GM20431 (cell line): ENCODE measurements at regions not wholly inside any gene's neighbourhood (a gene's known extent, or its start where the extent isn't known, plus 50 kb on each side); places are given as distances from the start of the nearest gene placed in this dataset.
"Not testable (repeated sequence)": the region's sequence is repeated elsewhere in the genome, so short reads cannot be mapped to it uniquely, and the experiment has no call there.

Experiments
- in situ Hi-C: fragments of 300-500 bp; cut with MseI, MboI; formaldehyde crosslinking; loops from one replicate; pipeline ENCODE4 v1.15.0; 2020; ENCODE audit warnings: low sequenced_read_pairs; ENCODE audit not compliant: unreplicated experiment

DNA sequence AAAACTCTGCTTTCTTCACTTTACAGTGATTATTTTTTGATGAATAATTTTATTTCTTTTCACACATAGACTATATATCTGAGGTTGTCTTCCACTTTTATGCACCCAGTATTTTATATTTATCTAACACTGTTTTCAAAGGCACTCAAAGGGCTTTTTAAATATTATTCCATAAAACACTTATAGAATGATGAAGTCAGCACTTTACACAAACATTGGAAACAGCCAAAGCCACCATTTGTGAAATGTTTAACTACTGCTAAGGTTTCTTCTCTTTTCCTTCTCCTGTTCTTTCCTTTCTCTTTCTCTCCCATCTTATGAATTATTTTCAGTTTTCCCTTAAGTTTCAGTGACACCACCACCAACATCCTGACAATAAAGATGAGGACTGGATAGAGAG lies 317.7 kb upstream of the FAM78B start:
- in situ Hi-C loops = no loop called here

DNA sequence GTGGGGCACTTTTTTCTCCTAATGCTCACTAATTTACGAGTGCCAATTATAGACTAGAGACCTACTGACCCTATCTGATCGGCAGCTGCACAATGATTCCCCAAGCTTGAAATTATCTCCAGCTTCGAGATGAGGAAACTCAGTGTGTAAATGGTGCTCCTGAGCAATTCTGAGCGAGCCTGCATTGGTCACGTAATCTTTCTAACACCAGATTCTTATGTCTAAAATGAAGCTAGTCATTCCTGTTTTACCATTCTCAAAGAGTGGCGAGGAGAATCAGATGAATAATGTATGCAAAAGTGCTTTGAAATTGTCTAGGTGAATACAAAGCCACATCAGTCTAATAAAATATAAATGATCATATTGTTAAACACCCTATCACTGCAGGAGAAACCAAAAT lies 318.1 kb upstream of the FAM78B start:
- in situ Hi-C loops = no loop called here

DNA sequence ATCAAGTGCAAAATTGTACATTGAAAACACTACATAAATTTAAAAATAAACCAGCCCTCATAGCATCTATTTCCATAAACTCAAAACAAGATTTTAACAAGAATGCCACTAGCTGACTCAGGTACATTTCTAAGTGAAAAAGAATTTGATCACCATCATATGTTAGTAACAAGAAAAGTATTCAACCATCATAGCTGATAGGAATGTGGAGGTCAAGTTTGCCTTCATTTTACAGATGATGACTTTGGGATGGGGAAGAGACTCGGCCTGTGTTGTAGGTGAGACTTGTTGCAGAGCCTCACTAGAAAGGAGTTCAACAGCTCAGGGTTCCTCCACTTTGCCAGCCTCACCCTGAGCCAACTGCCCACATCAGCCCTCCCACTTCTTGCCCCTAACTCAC lies 318.8 kb upstream of the FAM78B start:
- in situ Hi-C loops = no loop called here

DNA sequence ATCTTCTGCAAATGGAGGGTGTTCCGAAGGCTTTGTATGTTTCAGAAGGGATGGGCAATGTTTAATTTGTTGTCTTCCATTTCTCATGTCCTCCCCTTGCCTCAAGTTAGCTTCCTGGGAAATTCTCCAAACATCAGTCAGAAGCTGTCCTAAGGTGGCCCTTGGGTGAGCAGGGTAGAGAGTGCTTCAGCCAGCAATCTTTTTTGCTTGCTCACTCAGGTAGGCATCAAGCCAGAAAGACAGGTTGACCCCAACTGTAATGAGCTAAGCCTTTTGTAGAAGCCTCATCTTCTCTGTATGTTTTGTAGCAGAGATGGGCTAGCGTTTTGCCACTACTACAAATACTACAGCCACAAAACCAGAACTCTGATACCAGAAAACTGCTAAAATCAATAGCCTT lies 321.5 kb upstream of the FAM78B start:
- in situ Hi-C loops = no loop called here

DNA sequence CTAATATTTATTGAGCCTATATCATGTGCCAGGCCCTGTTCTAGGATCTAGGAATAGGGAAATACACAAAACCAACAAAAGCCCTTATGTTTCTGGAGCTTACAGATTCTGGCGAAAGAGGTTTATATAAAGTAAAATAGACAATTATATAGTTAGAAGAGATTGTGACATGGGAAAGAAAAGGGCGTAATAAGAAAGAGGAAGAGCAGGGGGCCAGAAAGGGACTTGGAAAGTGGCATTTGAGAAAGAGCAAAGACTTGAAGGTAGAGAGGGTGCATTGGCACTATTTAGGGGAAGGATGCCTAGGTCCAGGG lies 322.5 kb upstream of the FAM78B start:
- in situ Hi-C loops = no loop called here

DNA sequence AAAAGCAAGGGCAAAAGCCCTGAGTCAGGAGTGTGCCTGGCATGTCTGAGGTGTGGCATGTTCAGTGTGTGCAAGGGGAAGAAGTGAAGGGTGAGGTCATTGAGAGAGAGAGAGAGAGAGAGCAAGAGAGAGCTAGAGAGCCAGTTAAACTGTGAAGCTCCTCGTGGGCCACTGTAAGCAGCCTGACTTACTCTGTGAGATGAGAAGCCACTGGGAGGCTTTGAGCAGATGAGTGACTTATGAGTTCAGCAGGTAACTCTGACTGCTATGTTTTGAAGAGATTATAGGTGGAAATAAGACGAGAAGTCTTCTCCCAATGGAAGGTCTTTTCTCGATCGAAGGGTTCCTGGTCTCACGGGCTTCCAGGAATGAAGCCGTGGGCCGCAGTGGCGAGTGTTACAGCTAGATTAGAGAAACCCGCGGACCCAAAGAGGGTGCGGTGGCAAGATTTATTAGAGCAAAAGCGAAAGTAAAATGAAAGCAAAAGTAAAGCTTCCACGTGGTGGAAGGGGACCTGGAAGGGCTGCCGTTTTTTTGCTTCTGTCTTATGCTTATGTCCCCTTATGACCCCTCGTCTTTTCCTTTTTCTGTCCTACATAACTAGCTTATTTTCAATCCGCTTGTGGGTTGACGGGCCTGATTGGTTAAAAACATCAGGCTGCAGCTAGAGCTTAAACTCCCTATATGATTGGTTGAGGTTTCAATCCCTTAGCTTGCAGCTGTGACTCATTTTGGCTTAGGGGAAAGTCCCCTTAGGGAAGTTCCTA lies 323.1 kb upstream of the FAM78B start:
- in situ Hi-C loops = no loop called here

DNA sequence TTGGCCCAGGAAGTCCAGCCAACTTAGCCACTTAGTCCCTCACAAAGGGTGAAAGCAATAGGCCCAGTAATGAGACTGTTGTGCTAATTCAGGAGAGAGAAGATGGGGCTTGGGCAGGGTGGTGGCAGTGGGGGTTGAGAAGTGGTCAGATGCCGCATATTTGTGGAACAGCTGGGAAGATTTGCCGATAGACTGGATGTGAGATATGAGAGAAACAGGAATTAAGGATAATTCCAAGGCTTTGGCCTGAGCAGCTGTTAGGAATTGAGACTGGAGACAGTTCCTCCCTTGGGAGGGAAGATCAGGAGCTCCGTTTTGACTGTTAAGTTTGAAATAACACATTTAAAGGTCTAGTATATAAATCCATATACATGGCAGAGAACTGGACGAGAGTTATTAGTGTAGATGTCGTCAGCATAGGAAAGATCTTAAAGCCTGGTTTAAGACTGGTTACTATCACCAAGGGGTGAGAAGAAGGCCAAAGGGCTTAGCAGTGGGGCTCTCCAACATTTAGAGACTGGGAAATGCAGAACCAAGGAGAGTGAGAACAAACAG lies 323.7 kb upstream of the FAM78B start:
- in situ Hi-C loops = no loop called here

DNA sequence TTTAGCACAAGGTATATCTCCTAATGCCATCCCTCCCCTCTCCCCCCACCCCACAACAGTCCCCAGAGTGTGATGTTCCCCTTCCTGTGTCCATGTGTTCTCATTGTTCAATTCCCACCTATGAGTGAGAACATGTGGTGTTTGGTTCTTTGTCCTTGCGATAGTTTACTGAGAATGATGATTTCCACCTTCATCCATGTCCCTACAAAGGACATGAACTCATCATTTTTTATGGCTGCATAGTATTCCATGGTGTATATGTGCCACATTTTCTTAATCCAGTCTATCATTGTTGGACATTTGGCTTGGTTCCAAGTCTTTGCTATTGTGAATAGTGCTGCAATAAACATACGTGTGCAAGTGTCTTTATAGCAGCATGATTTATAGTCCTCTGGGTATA lies 327.0 kb upstream of the FAM78B start:
- in situ Hi-C loops = not testable (repeated sequence)

DNA sequence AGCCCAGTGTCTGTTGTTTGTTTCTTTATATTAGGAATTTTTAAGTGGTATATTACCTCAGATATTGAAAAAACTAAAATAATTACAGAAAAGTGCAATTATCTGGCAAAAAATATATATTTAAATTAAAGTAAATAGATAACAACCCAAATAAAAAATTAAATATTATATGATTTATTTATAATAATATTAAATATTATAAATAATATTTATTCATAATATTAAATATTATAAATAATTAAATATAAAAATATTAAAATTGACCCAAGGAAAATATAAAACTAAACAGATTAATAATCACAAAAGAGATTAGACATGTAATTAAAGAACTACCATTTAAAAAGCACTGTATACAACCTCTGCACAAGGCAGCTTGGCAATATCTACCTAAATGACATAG lies 331.9 kb upstream of the POGK start:
- in situ Hi-C loops = no loop called here

DNA sequence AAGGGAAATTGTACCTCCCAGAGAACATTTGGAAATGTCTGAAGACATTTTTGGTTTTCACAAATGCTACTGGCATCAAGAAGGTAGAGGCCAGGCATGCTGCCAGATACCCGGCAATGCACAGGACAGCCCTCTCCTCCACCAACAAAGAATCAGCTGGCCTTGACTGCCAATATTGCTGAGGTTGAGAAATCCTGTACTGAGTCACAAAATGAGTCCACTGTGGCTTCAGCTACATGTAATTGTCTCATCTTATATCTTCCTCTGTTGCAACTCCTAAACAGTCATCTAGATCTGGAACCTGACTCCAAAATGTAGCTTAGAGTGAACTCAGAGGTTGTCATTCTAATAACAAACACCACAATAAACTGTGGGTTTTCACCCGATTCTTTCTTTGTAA lies 327.5 kb upstream of the POGK start:
- in situ Hi-C loops = no loop called here

DNA sequence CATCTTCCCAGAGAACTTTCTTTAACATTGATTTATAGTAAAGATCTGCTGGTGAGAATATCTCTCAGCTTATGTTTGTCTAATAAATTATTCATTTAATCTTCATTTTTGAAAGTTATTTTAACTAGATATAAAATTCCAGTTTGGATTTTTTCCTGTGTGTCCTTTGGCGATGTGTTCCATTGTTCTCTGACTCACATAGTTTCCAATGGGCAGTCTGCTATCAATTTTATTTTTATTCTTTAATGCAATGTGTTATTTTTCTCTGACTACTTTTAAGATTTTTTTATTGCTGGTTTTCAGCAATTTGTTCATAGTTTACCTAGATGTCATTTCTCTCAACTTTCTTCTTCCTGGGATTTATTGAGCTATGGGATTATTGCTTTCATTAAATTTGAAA lies 325.2 kb upstream of the POGK start:
- in situ Hi-C loops = no loop called here

DNA sequence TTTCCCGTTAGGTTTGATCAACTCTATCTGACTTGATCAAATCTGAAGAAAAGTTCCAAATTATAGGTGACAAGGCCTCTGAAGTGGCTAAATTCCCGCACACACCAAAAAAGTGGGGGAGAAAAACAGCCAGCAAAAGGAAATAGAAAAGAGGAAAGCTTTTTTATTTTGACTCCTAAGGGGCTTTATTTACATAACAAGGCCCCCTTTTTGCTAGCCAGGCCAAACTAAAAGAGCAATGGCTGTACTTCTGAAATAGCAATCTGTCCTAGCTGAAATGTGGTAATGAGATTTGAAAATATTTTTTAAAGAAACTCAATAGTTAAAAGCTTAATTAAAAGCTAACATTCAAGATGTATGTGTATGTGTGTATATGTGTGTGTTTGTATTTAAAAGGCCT lies 311.5 kb upstream of the POGK start:
- in situ Hi-C loops = no loop called here

DNA sequence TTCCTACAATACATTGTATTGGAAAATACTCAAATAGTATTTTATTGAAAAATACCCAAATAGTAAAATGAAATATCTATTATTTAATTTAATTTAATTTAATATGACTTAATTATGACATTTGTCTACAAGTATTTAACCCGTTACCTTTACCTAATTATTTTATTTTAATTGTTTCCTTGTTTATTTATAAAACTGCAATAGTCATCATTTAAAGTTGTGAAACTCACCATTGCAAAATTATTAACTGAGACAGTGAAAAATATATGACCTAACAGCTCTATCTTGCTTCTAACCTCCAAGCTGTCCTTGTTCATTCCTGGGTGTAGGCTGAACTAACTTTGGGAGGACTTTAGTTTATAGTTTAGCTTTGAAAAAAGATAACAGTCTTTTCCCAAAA lies 300.6 kb upstream of the POGK start:
- in situ Hi-C loops = no loop called here

DNA sequence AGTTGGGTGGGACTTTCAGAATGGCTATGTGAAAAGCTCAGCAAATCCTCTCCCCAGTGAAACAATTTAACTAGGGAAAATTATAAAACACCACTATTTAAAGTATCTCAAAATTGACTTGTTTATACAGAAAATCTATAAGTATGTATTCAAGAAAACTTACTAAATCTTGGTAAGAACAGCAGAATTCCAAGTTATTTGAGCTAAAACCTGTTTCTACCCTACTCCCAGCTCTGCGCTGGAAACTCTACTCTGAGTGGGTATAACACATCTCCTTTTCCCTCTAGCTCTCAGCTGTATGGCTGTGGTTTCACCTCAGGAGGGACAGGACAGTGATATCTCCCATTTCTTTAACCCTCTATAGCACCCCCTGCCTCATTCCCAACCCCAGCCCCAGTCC lies 295.2 kb upstream of the POGK start:
- in situ Hi-C loops = no loop called here

DNA sequence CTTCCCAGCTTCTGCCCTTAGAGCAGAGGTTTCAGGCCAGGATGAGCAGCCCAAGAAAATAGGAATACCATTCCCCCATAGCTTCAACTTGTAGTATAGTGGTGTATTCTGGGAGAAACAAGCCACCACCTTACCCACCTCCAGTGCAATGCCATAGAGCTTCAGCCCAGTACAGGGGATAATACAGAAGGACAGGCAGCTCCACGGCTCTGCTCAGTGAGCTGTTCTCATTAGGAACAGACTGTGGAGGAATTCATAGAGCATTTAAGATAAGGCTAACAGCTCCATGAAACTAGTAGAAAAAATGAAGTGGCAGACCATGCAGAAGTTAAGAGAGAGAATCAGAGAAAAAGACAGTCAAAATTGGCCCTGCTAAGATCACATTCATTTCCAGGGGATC lies 294.7 kb upstream of the POGK start:
- in situ Hi-C loops = no loop called here

DNA sequence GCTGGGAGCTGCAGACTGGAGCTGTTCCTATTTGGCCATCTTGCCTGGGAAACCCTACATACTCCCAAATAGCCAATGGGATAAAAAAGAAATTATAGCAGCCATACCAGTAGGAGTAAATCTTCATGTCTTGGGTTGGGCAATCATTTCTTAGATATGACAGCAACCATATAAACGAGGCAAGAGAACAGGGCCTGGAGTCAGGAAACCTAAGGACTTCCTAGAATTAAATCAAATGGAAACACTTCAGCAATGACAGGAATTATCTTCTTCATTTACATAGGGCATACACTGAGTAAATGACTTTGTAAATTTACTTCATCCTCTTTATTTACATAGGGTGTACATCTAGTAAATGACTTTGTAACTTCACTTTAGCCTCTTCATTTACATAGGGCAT lies 286.6 kb upstream of the POGK start:
- in situ Hi-C loops = no loop called here

DNA sequence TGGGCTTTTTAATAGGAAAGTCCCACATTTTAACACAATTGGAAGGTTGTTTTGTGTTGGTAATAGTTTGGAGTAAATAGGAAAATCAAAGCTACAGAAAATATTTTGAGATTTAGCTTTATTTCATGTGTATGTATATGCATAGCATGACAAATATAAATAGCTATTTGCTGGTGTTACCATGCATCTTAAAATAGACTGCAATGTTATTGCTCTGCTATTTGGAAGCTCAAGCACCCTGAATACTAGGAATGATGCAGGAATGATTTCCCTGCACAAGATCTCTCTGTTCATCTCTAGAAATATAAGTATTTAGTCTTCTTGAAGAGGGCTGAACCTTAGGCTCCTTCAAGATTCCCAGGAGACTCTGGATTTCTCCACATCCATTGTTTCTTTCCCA lies 268.3 kb upstream of the POGK start:
- in situ Hi-C loops = no loop called here

DNA sequence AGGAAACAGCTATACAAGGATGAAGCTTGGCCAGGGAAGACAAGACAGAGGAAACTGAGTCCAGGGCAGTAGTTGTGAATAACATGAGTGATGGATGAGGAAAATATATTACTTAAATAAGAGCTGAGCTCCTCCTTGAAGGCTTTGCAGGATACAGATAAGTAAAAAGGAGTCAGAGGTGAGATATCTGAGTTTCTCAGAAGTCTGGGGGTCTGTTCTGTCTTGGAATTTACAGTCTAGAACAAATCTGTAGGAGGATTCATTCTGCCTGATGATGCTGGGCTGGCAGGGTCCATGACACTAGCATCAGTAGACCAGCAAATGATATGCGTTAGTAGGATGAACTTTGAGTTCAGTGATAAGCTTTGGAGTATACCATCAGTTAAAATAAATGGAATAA lies 266.1 kb upstream of the POGK start:
- in situ Hi-C loops = no loop called here

DNA sequence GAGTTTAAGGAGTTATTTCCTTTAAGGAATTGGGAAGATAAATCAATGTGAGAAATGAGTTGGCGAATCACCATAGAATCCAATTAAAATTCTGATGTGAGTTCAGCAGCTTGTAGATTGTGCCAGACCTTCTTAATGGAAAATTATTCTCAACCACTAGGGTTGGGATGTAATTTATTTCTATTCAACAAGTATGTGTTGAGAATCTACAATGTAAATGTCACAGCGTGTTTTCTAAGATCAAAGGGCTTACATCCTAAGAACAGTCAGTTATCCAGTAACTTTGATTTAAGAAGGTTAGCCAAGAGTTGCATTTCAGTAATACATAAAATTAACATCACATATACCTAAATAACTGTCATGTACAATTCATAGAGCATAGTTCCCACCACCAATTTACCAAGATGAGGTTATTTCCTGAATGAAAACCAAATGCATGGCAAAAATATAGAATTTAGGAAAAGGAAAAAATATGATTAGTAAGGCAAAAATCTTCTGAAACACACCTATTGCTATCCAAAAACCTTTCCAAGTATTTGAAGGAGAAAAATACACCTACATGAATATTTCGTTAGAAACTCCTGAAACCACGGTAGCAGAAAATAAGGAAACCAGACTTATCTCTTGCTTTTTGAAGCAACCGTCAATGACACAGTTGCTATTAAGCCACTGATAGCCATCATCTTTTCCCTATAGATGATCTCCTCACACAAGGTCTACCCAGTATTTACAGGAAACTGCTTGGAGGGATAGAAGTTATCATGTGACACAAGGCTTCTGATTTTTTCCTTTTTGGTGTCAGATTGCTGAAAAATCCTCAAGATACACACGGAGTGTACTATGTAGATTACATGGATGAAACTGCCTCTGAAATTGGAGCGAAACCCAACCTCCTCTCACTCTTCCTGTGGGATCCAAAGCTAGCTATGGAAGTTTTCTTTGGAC lies 259.4 kb upstream of the POGK start:
- in situ Hi-C loops = no loop called here

DNA sequence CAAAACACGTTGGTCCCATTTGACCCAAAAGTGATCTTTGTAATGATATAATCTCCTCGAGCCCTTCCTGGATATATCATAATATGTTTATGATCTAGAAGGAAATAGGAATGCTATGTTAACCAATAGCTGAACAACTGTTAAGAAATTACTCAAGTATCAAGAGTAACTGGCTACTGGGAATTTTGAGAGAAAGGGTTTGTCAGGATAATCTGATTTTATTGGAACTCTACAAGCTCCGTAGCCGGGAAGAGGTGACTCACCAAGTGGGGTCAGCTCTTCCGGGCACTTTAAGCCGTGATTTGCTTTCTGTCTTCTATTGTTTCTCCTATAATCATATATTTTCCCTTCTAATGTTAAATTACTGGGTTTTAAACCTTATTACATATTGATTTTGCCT lies 250.5 kb upstream of the POGK start:
- in situ Hi-C loops = no loop called here

DNA sequence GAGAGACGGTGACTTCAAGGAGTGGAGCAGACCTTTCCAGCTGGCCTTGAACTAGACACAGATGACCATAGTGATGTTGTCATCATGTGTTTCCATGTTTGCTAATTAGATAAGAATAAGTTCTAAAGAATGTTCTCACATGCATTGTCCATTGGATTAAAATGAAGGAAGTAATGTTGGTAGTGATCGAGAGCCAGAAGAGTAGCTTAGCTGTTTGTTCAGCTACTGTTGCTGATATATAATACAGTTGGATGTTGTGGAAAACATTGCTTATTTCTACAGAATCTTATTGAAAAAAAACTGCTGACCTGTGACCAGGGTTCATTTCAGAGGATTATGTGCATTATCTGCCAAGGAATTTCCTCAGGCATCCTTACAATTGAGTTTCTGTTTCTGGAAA lies 249.1 kb upstream of the POGK start:
- in situ Hi-C loops = no loop called here
